ENCODE measurements at regions not wholly inside any gene's neighbourhood (a gene's known extent, or its start where the extent isn't known, plus 50 kb on each side); places are given as distances from the start of the nearest gene placed in this dataset.

DNA sequence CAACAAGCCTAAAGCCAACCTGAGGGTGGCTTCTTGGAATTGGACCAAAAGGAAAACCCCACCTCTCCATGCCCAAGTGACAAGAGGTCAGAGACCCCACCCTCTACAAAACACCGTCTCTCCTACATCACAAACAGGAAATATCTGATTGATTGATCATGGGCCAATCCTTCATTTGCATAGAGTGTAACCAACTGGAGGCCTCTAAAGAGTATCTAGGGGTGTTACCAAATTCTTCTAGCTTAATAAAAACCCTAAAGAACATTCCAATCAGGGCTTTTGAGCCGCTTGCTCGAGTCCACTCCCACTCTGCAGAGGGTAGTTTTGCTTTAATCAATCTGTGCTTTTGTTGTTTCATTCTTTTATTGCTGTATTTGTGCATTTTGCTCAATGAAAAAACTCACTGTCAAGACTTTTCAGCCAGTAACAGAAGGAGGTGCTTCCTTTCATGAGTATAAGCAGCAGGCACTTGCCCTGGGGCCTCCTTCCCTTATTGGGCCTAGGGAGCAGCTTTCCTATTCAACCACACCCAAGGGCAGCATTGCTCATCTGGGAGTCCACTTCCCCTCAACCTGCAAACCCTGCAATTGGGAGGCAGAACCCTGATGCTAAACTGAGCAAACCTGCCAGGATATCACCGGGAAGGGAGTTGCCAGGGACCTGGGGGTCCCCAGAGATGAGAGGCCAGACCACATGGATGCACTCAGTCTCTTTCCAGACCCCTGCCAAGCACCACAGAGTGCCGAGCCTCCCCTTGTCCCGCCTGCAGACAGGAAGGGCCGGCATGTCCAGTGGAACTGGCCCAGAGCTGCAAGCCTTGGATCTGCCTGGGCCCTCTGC lies 154.3 kb upstream of the VSTM2B start:
- no peak for TF ChIP-seq POLR2A (IDR thresholded peaks at IDR 0.05)
- TF ChIP-seq, protein P1, sequence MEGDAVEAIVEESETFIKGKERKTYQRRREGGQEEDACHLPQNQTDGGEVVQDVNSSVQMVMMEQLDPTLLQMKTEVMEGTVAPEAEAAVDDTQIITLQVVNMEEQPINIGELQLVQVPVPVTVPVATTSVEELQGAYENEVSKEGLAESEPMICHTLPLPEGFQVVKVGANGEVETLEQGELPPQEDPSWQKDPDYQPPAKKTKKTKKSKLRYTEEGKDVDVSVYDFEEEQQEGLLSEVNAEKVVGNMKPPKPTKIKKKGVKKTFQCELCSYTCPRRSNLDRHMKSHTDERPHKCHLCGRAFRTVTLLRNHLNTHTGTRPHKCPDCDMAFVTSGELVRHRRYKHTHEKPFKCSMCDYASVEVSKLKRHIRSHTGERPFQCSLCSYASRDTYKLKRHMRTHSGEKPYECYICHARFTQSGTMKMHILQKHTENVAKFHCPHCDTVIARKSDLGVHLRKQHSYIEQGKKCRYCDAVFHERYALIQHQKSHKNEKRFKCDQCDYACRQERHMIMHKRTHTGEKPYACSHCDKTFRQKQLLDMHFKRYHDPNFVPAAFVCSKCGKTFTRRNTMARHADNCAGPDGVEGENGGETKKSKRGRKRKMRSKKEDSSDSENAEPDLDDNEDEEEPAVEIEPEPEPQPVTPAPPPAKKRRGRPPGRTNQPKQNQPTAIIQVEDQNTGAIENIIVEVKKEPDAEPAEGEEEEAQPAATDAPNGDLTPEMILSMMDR (IDR thresholded peaks at IDR 0.05), result no peak
